ENCODE measurements at regions not wholly inside any gene's neighbourhood (a gene's known extent, or its start where the extent isn't known, plus 50 kb on each side); places are given as distances from the start of the nearest gene placed in this dataset.
A peak's percentile ranks its signal among the peaks of the same experiment; 100 is the strongest.

DNA sequence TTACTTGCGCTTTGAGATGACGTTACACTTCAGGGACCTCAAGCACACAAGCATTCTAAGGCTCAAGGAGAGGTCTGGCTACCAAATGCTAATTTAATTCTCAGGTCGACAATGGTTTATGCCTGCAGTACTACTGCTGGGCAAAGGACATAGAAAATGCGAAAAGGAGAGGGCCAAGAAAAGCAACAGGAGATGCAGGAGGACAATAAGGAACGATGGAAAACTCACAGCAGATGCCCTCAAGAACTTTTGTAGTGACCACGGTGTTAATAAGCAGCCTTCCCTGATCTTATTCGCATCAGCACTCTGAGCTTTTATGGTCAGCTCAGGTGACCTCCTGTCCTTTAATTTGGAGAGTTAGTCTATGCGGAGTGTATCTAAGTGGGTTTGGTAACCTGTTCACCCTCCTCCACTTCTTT is 146.3 kb downstream of the GPR85 start:
- peaks cover 14% of the 10 kb centered on the region for H3K4me1 ChIP-seq (ENCODE audit: control insufficient read depth, extremely low read depth, insufficient read depth, low read length)
- H3K4me3 ChIP-seq (ENCODE audit: control insufficient read depth in 2 of 3, extremely low read depth in 1 of 3, insufficient read depth in 2 of 3, low read depth in 1 of 3, low read length in 3 of 3) = peak overlapping the region; percentile 26 to 86 (median 82)
- no peaks in the 10 kb centered on the region for H3K9me1 ChIP-seq (ENCODE audit: control insufficient read depth, extremely low read depth, insufficient read depth, low read length)
- H3K79me2 ChIP-seq (ENCODE audit: control insufficient read depth, insufficient read depth, low read length) = peaks cover 19% of the 10 kb centered on the region
- peaks cover 0 to 3% of the 10 kb centered on the region in 2 experiments for H3K36me3 ChIP-seq (ENCODE audit: control insufficient read depth in 2 of 2, extremely low read depth in 1 of 2, insufficient read depth in 2 of 2, low read length in 2 of 2)
- H2AFZ ChIP-seq (ENCODE audit: control insufficient read depth, low read length) = peak overlapping the region; percentile 97
- no peak for FAIRE-seq
- H3K27ac ChIP-seq (ENCODE audit: control insufficient read depth, insufficient read depth, low read length) = peak overlapping the region; percentile 62
- TF ChIP-seq, protein P1, sequence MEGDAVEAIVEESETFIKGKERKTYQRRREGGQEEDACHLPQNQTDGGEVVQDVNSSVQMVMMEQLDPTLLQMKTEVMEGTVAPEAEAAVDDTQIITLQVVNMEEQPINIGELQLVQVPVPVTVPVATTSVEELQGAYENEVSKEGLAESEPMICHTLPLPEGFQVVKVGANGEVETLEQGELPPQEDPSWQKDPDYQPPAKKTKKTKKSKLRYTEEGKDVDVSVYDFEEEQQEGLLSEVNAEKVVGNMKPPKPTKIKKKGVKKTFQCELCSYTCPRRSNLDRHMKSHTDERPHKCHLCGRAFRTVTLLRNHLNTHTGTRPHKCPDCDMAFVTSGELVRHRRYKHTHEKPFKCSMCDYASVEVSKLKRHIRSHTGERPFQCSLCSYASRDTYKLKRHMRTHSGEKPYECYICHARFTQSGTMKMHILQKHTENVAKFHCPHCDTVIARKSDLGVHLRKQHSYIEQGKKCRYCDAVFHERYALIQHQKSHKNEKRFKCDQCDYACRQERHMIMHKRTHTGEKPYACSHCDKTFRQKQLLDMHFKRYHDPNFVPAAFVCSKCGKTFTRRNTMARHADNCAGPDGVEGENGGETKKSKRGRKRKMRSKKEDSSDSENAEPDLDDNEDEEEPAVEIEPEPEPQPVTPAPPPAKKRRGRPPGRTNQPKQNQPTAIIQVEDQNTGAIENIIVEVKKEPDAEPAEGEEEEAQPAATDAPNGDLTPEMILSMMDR (optimal IDR thresholded peaks at IDR 0.05 in 1 of 3, IDR thresholded peaks at IDR 0.05 in 1 of 3, conservative IDR thresholded peaks at IDR 0.05 in 1 of 3; ENCODE audit: extremely low read depth in 1 of 3, insufficient read depth in 2 of 3, low read length in 3 of 3) = no peak
- dilution Hi-C loops (cut with MboI; ENCODE audit: extremely low pct_ligation_motif_present, low sequenced_read_pairs) = no loop called here
- no peaks in the 10 kb centered on the region for H3K9me3 ChIP-seq (ENCODE audit: control insufficient read depth, low read depth, low read length)
- H3K4me2 ChIP-seq (ENCODE audit: control insufficient read depth, extremely low read depth, insufficient read depth, low read depth, low read length) = peak overlapping the region; percentile 86
- H4K20me1 ChIP-seq (ENCODE audit: control insufficient read depth, extremely low read depth, insufficient read depth, low read length) = no peaks in the 10 kb centered on the region
- DNase-seq (ENCODE audit: low read depth, low spot score) = no peak
- peak overlapping the region; percentile 68 for H3K9ac ChIP-seq (ENCODE audit: control insufficient read depth, extremely low read depth, insufficient read depth, low read length)
- H3K27me3 ChIP-seq (ENCODE audit: control insufficient read depth, extremely low read depth, insufficient read depth, low read length) = no peaks in the 10 kb centered on the region

DNA sequence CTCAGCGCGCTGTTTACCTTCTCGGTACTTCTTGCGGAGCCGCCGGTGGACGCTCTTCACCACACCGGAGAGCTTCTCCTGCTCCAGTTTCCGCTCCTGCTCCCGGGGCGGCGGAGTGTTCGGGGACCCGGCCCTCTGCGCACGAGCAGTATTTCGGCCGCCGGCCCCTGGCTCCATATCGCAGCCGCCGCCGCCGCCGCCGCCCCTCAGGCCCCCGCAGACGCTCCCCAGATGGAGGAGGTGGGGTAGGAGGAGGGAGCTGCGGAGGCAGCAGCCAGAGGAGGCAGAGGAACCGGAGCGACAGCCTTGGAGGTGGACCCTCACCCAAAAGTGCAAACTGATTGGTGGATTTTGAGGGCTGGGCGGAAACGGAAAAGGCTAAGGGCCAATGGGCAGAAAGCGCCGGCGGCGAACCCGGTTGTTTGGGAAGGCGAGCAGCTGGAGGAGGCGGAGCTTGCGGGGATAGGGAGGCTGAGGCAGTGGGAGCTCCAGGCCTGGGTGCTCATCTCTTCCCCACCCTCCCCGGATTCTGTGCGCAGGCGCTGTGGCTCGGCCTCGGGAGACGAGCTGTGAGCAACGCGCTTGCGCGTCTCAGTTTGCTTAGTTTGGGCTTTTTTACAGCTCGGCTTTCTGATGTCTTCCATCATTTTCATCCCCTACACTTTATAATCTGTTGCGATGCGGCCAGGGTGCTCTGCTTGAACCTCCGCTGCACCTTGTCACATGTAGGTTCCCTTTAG is 146.9 kb downstream of the GPR85 start:
- Histone ChIP-seq H2AFZ (ENCODE audit: control insufficient read depth, low read length) (peak overlapping the region; percentile 97), H3K9me1 (ENCODE audit: control insufficient read depth, extremely low read depth, insufficient read depth, low read length) (no peaks in the 10 kb centered on the region), H3K4me1 (ENCODE audit: control insufficient read depth, extremely low read depth, insufficient read depth, low read length) (peaks cover 14% of the 10 kb centered on the region), H3K79me2 (ENCODE audit: control insufficient read depth, insufficient read depth, low read length) (peaks cover 19% of the 10 kb centered on the region), H3K4me3 (ENCODE audit: control insufficient read depth in 2 of 3, extremely low read depth in 1 of 3, insufficient read depth in 2 of 3, low read depth in 1 of 3, low read length in 3 of 3) (peak overlapping the region; percentile 81 to 86 (median 83)), H3K36me3 (ENCODE audit: control insufficient read depth in 2 of 2, extremely low read depth in 1 of 2, insufficient read depth in 2 of 2, low read length in 2 of 2) (peaks cover 0 to 3% of the 10 kb centered on the region in 2 experiments), H3K9me3 (ENCODE audit: control insufficient read depth, low read depth, low read length) (no peaks in the 10 kb centered on the region), H3K27me3 (ENCODE audit: control insufficient read depth, extremely low read depth, insufficient read depth, low read length) (no peaks in the 10 kb centered on the region), H4K20me1 (ENCODE audit: control insufficient read depth, extremely low read depth, insufficient read depth, low read length) (no peaks in the 10 kb centered on the region), H3K27ac (ENCODE audit: control insufficient read depth, insufficient read depth, low read length) (peak overlapping the region; percentile 62), H3K4me2 (ENCODE audit: control insufficient read depth, extremely low read depth, insufficient read depth, low read depth, low read length) (peak overlapping the region; percentile 93), H3K9ac (ENCODE audit: control insufficient read depth, extremely low read depth, insufficient read depth, low read length) (peak overlapping the region; percentile 68)
- dilution Hi-C loops (cut with MboI; ENCODE audit: extremely low pct_ligation_motif_present, low sequenced_read_pairs) = no loop called here
- DNase-seq (ENCODE audit: low read depth, low spot score) = peak; percentile 83
- peak; percentile 86 for FAIRE-seq
- TF ChIP-seq EZH2 (IDR thresholded peaks at IDR 0.05; ENCODE audit: low read length) = no peak
- TF ChIP-seq, protein P1 (optimal IDR thresholded peaks at IDR 0.05 in 1 of 3, IDR thresholded peaks at IDR 0.05 in 1 of 3, conservative IDR thresholded peaks at IDR 0.05 in 1 of 3; ENCODE audit: extremely low read depth in 1 of 3, insufficient read depth in 2 of 3, low read length in 3 of 3) = peak in 1 of 3 experiments; percentile 7

Data from keratinocyte (primary cell).